ENCODE measurements at regions not wholly inside any gene's neighbourhood (a gene's known extent, or its start where the extent isn't known, plus 50 kb on each side); places are given as distances from the start of the nearest gene placed in this dataset.
A peak's percentile ranks its signal among the peaks of the same experiment; 100 is the strongest.

DNA sequence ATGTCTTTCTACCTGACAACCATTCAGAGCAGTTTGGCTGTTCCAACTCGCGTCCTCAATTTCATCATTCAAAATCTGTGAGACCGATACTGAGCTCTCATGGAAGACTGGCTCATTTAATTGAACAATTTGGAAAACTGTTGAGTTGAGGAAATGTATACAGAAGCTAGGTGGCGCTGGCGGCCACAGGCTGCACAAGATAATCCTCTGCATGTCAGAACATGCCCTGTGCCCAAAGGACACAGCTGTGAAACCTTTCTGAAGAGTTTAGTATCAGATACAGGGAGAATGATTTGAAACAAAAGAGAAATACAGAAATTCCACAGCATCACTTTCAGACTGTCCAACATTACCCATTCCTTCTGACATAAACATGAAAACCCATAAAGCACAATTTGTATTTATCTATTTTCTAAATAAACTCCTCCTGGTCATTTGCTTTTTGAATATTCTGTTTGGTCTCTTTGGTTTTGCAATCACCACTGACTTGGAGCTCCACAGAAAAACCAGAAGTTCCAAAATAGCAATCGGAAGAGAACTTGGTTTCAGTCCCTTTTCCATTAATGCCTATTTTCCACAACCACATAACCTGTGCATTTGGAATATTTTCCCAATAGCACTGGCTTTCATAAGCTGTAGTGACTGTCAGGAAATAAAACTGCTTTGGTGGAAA lies 192.8 kb downstream of the MAP2K6 start:
- TF ChIP-seq POLR2AphosphoS5 (IDR thresholded peaks at IDR 0.05) (no peak), EP300 (IDR thresholded peaks at IDR 0.05) (no peak)
- TF ChIP-seq, protein P1, sequence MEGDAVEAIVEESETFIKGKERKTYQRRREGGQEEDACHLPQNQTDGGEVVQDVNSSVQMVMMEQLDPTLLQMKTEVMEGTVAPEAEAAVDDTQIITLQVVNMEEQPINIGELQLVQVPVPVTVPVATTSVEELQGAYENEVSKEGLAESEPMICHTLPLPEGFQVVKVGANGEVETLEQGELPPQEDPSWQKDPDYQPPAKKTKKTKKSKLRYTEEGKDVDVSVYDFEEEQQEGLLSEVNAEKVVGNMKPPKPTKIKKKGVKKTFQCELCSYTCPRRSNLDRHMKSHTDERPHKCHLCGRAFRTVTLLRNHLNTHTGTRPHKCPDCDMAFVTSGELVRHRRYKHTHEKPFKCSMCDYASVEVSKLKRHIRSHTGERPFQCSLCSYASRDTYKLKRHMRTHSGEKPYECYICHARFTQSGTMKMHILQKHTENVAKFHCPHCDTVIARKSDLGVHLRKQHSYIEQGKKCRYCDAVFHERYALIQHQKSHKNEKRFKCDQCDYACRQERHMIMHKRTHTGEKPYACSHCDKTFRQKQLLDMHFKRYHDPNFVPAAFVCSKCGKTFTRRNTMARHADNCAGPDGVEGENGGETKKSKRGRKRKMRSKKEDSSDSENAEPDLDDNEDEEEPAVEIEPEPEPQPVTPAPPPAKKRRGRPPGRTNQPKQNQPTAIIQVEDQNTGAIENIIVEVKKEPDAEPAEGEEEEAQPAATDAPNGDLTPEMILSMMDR (IDR thresholded peaks at IDR 0.05): peak in 5 of 6 experiments; percentile 26 to 73 (median 64)

Measured in upper lobe of left lung (tissue), 4 donors.